ENCODE measurements at regions not wholly inside any gene's neighbourhood (a gene's known extent, or its start where the extent isn't known, plus 50 kb on each side); places are given as distances from the start of the nearest gene placed in this dataset.

DNA sequence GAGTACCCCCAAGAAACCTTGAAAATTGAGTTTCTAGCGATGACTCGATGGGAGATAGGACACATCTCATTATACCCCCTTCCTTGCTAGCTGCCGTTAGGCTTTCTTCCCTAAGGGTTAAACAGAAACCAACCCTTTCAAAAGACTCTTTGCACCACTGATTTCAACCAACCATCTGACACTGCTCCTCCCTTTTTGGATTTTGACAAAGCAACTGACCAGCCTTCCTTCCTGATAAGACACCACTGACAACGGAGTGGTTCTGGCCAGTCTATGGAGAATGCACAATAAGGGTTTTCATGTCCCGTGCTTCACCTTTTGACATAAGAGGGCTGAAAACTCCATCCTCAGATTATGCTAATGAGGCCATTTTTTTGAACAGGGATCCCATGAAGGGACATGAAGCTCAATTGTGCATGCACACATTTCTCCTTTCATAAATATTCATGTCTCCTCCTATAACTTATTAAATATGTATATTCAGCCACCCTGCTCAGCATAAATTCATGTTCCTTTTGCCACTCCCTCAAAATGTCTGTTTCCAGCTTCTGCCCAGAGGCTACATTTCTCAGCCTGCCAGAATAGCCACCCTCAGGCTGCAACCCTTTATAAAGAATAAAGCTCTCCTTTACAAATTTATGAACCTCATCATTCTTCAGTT is 52.8 kb upstream of the SLC35F5 start:
- TF ChIP-seq, protein P1, sequence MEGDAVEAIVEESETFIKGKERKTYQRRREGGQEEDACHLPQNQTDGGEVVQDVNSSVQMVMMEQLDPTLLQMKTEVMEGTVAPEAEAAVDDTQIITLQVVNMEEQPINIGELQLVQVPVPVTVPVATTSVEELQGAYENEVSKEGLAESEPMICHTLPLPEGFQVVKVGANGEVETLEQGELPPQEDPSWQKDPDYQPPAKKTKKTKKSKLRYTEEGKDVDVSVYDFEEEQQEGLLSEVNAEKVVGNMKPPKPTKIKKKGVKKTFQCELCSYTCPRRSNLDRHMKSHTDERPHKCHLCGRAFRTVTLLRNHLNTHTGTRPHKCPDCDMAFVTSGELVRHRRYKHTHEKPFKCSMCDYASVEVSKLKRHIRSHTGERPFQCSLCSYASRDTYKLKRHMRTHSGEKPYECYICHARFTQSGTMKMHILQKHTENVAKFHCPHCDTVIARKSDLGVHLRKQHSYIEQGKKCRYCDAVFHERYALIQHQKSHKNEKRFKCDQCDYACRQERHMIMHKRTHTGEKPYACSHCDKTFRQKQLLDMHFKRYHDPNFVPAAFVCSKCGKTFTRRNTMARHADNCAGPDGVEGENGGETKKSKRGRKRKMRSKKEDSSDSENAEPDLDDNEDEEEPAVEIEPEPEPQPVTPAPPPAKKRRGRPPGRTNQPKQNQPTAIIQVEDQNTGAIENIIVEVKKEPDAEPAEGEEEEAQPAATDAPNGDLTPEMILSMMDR (IDR thresholded peaks at IDR 0.05) = no peak
- TF ChIP-seq POLR2A (IDR thresholded peaks at IDR 0.05) = no peak

All from testis (tissue), 2 donors.